ENCODE measurements at regions not wholly inside any gene's neighbourhood (a gene's known extent, or its start where the extent isn't known, plus 50 kb on each side); places are given as distances from the start of the nearest gene placed in this dataset.

- intact Hi-C loops (cut with DNase I; ENCODE audit: low total_unique reads) (no loop called here), in situ Hi-C loops (cut with MboI; ENCODE audit: low pct_ligation_motif_present in 1 of 4, low pct_unique_long_range_greater_than_20kb in 1 of 4, low sequenced_read_pairs in 3 of 4) (no loop called here)
- no peaks in the 10 kb centered on the region for H3K9me3 ChIP-seq
- peaks cover 0 to 15% (median 3%) of the 10 kb centered on the region in 4 donors for H3K4me1 ChIP-seq
- no peaks in the 10 kb centered on the region for H3K36me3 ChIP-seq
- H3K27me3 ChIP-seq: no peaks in the 10 kb centered on the region
- DNase-seq: no peak
- no peak for TF ChIP-seq POLR2A (IDR thresholded peaks at IDR 0.05)
- TF ChIP-seq CTCF (IDR thresholded peaks at IDR 0.05): no peak
- no peak for TF ChIP-seq EP300 (IDR thresholded peaks at IDR 0.05; ENCODE audit: low read depth)
- TF ChIP-seq POLR2AphosphoS5 (IDR thresholded peaks at IDR 0.05): no peak
- 88 to 93% methylated on average over 1 of the region's 1 CpG for WGBS, 2 donors (ENCODE audit: low coverage in 1 of 2)
- H3K27ac ChIP-seq: no peak overlapping the region
- H3K4me3 ChIP-seq: no peak overlapping the region
Measured at GRCh38 chr9:82367929-82368328, 379.4 kb downstream of the SPATA31D1 start.

GRCh38 chr9:82369251-82369945 lies 380.8 kb downstream of the SPATA31D1 start:
- Histone ChIP-seq H3K4me3 (no peak overlapping the region), H3K36me3 (no peaks in the 10 kb centered on the region), H3K27ac (no peak overlapping the region), H3K4me1 (peaks cover 0 to 15% (median 3%) of the 10 kb centered on the region in 4 donors), H3K9me3 (no peaks in the 10 kb centered on the region), H3K27me3 (no peaks in the 10 kb centered on the region)
- in situ Hi-C loops (cut with MboI; ENCODE audit: low pct_ligation_motif_present in 1 of 4, low pct_unique_long_range_greater_than_20kb in 1 of 4, low sequenced_read_pairs in 3 of 4) (no loop called here), intact Hi-C loops (cut with DNase I; ENCODE audit: low total_unique reads) (no loop called here)
- WGBS, 2 donors (ENCODE audit: low coverage in 1 of 2): 59 to 80% methylated on average over 2 of the region's 2 CpGs
- no peak for DNase-seq
- TF ChIP-seq POLR2AphosphoS5 (IDR thresholded peaks at IDR 0.05) (peak in 1 of 3 donors; percentile 6), EP300 (IDR thresholded peaks at IDR 0.05; ENCODE audit: low read depth) (no peak)

- Histone ChIP-seq H3K4me1 (no peaks in the 10 kb centered on the region), H3K27ac (no peak overlapping the region), H3K36me3 (no peaks in the 10 kb centered on the region), H3K9me3 (no peaks in the 10 kb centered on the region), H3K4me3 (no peak overlapping the region), H3K27me3 (no peaks in the 10 kb centered on the region)
- WGBS, 2 donors (ENCODE audit: low coverage in 1 of 2): 76 to 79% methylated on average over 2 of the region's 2 CpGs
- in situ Hi-C loops (cut with MboI; ENCODE audit: low pct_ligation_motif_present in 1 of 4, low pct_unique_long_range_greater_than_20kb in 1 of 4, low sequenced_read_pairs in 3 of 4): no loop called here
- DNase-seq: no peak
- intact Hi-C loops (cut with DNase I; ENCODE audit: low total_unique reads): no loop called here
- TF ChIP-seq POLR2A (IDR thresholded peaks at IDR 0.05) (no peak), CTCF (IDR thresholded peaks at IDR 0.05) (no peak), EP300 (IDR thresholded peaks at IDR 0.05; ENCODE audit: low read depth) (no peak), POLR2AphosphoS5 (IDR thresholded peaks at IDR 0.05) (no peak)
Measured at GRCh38 chr9:82375041-82375440, 386.5 kb downstream of the SPATA31D1 start.

GRCh38 chr9:82376677-82377232 lies 388.2 kb downstream of the SPATA31D1 start:
- in situ Hi-C loops (cut with MboI; ENCODE audit: low pct_ligation_motif_present in 1 of 4, low pct_unique_long_range_greater_than_20kb in 1 of 4, low sequenced_read_pairs in 3 of 4): no loop called here

More at GRCh38 chr9:82376677-82377232, 388.2 kb downstream of the SPATA31D1 start:
- intact Hi-C loops (cut with DNase I; ENCODE audit: low total_unique reads): no loop called here
- DNase-seq: no peak
- no peaks in the 10 kb centered on the region for H3K36me3 ChIP-seq
- TF ChIP-seq POLR2A (IDR thresholded peaks at IDR 0.05): no peak
- no peak for TF ChIP-seq CTCF (IDR thresholded peaks at IDR 0.05)
- H3K9me3 ChIP-seq: no peaks in the 10 kb centered on the region
- H3K27ac ChIP-seq: no peak overlapping the region
- H3K4me3 ChIP-seq: no peak overlapping the region
- WGBS, 2 donors (ENCODE audit: low coverage in 1 of 2): 75 to 90% methylated on average over 2 to 4 of the region's 4 CpGs
- H3K4me1 ChIP-seq: no peaks in the 10 kb centered on the region
- no peaks in the 10 kb centered on the region for H3K27me3 ChIP-seq

All from transverse colon (tissue), 4 donors.